GM18511 (cell line): ENCODE measurements at regions not wholly inside any gene's neighbourhood (a gene's known extent, or its start where the extent isn't known, plus 50 kb on each side); places are given as distances from the start of the nearest gene placed in this dataset.
"Not testable (repeated sequence)": the region's sequence is repeated elsewhere in the genome, so short reads cannot be mapped to it uniquely, and the experiment has no call there.

Experiments used
- ATAC-seq: cut with Tn5 transposase; IDR thresholded peaks from one replicate; pipeline ENCODE4 v1.9.1; 2021; ENCODE audit warnings: mild to moderate bottlenecking, moderate library complexity; ENCODE audit not compliant: unreplicated experiment

GRCh38 chr22:25407859-25408229 is 156.6 kb upstream of the GRK3 start:
- ATAC-seq = no peak

GRCh38 chr22:25409240-25409639 is 155.2 kb upstream of the GRK3 start:
- ATAC-seq = no peak

GRCh38 chr22:25410849-25411248 is 153.6 kb upstream of the GRK3 start:
- ATAC-seq = no peak

- ATAC-seq = no peak
Observed at GRCh38 chr22:25413620-25414019, 150.9 kb upstream of the GRK3 start.

DNA sequence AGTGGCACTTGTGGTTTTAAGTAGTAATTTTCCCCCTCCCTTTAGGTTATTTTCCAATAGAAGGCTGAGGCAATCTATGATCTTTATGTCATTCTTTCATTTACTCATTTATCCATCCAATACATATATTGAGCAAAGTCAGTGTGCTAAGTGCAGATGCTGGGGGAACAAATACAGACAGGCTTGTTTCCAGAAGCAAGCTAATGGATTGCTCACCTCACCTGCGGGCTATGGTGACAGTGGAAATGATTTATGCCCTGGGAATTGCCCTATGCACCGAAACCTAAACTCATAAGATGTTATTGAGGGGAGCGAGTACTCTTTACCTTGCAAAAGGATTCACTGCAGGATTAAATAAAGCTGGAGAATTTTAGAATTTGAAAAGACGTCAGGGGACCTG is 148.7 kb upstream of the GRK3 start:
- ATAC-seq = not testable (repeated sequence)

- ATAC-seq = not testable (repeated sequence)
Observed at GRCh38 chr22:25417826-25418225, 146.6 kb upstream of the GRK3 start.

GRCh38 chr22:25419247-25420113 is 145.0 kb upstream of the GRK3 start:
- no peak for ATAC-seq

DNA sequence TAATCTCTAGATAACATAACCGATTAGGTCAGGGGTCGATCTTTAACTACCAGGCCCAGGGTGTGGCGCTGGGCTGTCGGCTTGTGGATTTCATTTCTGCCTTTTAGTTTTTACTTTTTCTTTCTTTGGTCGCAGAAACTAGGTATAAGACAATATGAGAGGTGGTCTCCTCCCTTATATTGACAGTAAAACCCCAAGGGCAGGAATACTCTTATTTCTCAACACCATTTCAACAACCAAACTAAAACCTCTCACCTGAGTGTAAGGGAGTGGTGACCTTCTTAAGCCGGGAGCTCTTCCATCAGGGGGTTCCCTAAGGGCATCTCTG is 144.4 kb upstream of the GRK3 start:
- not testable (repeated sequence) for ATAC-seq

DNA sequence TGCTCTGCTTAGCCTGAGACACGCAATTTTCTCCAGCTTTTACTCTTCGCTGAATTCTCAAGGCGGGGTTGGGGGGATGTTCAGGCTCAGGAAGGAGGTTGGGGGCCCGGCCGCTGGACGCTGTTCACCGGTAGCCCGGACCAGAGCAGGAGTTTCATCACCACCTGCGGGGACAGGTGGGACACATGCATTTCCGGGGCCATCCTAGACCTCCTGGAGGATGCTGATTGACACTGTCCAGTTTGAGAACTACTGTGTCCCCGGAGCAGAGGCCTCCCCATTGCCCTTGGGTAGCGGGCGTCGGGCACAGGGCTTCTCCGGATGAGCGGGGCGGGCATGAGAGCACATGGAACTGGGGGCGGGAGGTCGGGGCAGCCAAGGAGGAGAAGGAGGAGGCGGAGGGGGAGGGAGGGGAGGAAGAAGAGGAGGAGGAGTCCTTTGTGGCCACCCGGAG is 144.0 kb upstream of the GRK3 start:
- ATAC-seq = no peak

DNA sequence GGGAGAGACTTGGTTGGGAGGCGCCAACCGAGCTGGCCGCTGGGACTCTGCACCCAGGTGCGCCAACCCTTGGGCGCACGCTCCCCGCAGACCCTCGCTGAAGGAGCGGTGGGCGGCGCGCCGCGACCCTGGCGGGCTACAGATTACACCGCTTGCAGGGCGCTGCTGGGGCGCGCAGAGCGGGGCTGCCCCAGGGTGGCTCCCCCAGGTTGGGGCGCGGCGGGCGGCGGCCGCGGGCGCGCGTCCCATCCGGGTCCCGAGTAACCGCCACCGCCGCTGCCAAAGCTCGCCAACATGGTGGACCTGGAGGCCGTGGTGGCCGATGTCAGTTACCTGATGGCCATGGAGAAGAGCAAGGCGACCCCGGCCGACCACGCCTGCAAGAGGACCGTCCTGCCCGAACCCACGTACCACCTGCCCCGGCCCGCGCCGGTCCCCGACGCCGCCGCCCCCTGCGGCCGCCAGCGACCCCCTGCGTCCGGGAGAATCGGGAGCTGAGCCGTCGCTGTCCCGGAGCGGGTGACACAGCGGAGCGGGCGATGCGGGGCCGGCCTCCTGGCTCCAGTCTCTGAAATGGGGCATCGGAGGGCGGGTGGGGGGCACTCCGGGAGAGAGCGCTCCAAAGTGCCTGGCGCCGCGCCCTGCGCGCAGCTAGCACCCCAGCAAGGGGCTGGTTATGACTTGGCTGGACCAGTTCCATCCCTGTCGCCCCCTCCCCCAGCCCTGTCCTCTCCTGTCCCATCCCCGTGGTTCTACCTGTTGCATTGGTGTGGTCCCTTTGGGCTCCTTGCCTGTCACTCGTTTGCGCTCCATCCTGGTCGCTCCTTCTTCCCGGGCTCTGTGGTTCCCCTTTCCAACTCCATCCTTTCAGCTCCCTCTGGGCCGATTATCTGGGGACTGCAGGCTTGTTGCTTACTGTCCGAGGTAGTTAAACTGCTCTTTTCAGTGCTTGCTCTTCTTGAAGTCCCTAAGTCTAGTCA is 143.3 kb upstream of the GRK3 start:
- no peak for ATAC-seq

- not testable (repeated sequence) for ATAC-seq
Observed at GRCh38 chr22:25426530-25427308, 137.8 kb upstream of the GRK3 start.

DNA sequence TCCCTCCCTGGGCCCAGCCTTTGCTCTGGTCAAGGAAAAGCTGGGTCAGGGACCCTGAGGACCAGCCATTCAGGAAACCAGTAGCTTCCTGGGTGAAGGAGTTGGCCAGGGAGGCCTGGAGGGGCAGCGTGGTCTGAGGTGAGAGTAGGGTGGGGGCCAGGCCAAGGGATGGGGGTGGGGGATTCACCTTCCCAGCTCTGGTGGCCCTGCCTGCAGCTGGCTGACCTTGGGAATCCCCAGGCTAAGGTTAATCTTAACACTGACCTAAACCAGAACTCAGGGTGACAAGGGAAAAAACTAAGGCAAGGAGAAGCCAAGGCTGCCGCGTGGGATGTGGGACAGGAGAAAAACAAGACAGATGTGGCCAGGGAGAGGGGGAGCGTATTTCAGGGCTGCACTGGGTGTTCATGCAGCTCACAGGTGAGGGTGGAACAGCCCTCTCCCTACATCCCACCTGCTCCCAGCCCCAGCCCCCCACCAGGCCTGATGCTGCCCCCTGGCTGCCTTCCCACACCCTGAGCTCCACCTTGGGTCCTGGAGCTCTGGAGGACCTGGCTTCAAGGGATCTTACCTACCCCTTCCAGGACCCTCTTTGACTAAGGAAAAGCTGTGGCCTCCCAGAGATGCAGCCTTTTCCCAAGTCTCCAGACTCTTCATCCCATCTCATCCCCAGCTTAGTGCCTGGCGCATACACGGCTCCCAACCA is 132.7 kb upstream of the GRK3 start:
- not testable (repeated sequence) for ATAC-seq

DNA sequence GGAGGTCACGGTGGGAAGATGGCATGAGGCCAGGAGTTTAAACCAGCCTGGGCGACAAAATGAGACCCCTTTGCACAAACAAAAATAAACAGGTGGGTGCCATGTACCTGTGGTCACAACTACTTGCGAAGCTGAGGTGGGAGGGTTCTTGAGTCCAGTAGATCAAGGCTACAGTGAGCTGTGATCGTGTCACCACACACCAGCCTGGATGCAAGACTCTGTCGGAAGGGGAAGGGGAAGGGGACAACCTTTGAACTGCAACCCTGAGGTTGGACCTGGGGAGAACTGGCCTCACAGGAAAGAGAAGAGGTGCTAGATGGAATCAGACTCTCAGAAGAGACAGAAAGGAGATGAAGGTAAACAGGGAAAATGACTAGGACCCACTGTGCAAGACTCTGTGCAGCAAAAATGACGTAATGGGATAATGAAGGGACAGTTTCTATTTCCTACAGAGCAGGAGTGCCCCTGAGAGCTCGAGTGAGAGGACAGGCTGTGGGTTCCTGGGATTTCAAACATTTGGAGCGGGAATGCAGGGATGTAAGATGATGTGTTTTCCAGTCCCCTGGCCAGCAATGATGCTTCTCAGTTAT is 131.0 kb upstream of the GRK3 start:
- not testable (repeated sequence) for ATAC-seq

GRCh38 chr22:25437414-25438160 is 126.9 kb upstream of the GRK3 start:
- ATAC-seq = no peak

DNA sequence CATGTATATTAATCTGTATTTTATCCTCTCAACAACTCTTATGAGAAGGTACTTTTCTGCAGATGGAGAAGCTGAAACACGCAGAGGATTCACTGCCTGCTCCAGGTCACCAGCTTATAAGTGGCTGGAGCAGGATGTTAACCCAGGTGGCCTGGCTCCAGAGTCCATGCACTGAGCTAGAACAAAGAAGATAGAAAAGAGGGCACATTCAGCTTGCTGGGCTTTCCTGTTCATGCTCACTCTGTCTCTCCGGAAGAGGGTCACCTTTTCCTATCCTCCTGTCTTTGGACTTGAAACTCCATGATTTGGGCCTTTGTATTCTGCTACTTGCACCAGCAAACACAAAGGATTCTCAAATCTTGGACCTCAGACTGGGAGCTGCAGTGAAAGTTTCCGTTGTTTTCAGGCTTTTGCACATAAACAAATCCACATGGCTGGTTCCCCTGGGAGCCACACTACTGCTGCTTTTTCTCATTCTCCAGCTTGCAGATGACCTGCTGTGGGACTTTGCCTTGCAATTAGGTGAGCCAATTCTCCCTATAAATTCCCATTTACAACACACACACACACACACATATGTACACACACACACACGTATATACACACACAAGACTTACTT is 117.3 kb upstream of the GRK3 start:
- ATAC-seq = no peak

- peak; percentile 80 for ATAC-seq
Observed at GRCh38 chr22:25447686-25448434, 116.6 kb upstream of the GRK3 start.

- ATAC-seq = no peak
Observed at GRCh38 chr22:25448435-25449051, 115.9 kb upstream of the GRK3 start.
